HL-60 (cell line): ENCODE measurements at regions not wholly inside any gene's neighbourhood (a gene's known extent, or its start where the extent isn't known, plus 50 kb on each side); places are given as distances from the start of the nearest gene placed in this dataset.

Source experiments
- DNase-seq, 2 experiments: peaks; one replicate each; pipeline ENCODE4 v3.0.0-alpha.2; 2010 to 2020; ENCODE audit warnings: low read depth in 1 of 2, low spot score in 1 of 2
- H3K27ac ChIP-seq: fragments of 250-450 bp; sonication (Bioruptor Pico); replicated peaks from 2 replicates; pipeline ENCODE4 v1.5.1; 2020; ENCODE audit warnings: mild to moderate bottlenecking, moderate library complexity
- H3K27me3 ChIP-seq: fragments of 250-450 bp; sonication (Bioruptor Pico); 2 replicates; pipeline ENCODE4 v1.5.1; 2021; ENCODE audit warnings: mild to moderate bottlenecking, moderate library complexity; ENCODE audit not compliant: insufficient read depth, poor library complexity, severe bottlenecking
- H3K4me3 ChIP-seq: replicated peaks from 2 replicates; pipeline ENCODE4 v1.5.1; 2011; ENCODE audit warnings: mild to moderate bottlenecking, control low read depth, low read length; ENCODE audit not compliant: insufficient read depth
- GABPA ChIP-seq: IDR thresholded peaks from 2 replicates; pipeline ENCODE4 v1.6.1; 2012; ENCODE audit warnings: low read depth
- POLR2AphosphoS5 ChIP-seq: IDR thresholded peaks from 2 replicates; pipeline ENCODE4 v1.6.1; 2012; ENCODE audit warnings: low read depth
- SPI1 ChIP-seq: IDR thresholded peaks from 2 replicates; pipeline ENCODE4 v1.6.1; 2012; ENCODE audit warnings: low read depth, mild to moderate bottlenecking, borderline replicate concordance
- TF ChIP-seq, protein P1 (sequence below): IDR thresholded peaks from 2 replicates; pipeline ENCODE4 v1.6.1; 2012; ENCODE audit warnings: low read depth; ENCODE audit not compliant: insufficient replicate concordance
- TF ChIP-seq, protein P2 (sequence below): IDR thresholded peaks from one replicate; pipeline ENCODE4 v1.5.1; 2011; ENCODE audit warnings: low read length, control low read depth, inconsistent platforms; ENCODE audit not compliant: insufficient read depth

DNA sequence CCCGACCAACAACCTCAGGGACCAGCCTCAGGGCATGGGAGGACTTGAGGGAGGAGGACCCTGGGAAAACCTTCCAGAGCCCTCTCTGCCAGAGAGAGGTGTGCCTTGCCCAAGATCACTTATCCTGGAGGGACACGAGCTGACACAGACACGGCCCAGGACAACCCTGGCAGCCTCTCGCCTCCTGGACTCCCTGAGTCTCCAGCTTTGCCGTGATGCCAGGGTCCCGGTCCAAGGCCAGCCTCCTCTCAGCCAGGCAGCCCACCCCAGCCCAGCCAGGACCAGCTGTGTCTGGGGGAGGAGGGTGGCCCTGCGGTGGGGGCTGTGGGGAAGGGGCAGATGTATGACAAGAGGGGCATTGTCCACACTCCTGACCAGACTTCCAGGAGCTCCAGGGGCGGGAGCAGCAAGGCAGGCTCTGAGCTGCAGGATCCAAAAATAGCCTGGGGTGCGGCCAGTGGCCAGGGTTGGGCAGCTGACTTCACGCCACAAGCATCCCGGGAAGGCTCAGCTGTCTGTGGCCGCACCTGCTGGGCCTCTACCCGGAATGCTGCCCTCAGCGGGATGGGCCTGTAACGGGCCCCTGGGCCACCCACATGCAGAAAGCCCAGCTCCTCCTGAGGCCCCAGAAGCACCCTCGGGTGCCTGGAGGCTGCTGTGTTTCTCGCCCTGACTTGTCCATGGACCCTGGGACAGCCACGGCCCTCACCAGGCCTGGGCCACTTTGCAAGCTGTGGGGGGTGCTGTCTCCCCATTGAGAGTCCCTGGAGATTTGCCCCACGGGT is 65.5 kb upstream of the GPC1 start:
- Histone ChIP-seq H3K27me3 (no peaks in the 10 kb centered on the region), H3K27ac (no peak overlapping the region)

DNA sequence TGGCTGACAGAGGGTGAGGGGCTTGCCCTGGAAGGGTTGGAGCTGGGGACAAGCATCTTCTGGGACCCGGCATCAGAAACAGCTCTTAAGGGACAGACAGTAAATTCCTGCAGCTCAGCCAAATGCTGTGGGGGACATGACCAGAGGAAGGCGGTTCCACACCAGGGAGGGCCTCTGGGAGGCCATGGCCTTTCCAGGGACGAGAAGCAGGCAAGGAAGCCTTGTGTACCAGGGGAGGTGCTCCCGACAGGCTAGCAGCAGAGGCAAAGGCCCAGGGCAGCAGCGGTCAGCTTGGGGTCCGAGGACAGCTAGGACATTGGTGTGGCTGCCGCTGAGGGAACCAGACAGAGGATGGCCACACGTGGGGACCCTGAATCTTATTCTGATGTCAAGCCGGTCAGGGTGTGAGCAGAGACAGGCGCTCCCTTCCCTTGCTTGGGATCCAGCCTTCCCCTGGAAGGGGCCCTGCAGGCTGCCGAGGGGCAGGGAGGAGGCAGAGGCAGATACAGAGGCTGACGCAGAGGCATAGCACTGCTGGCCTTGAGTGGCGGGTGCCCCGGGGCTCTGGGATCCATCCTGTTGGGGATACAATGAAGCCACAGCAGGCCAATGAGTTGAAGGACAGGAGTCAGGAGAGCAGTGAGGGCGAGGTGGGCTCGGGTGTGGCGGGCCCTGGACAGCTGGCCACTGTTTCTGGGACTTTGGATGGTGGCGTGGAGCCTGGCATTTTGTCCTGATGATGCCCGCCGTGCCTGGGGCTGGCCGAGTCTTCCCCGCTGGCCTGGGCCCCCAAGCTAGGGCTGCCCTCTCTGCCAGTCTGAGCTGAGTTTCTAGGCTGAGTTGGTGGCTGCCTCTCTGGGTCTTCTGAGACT is 64.1 kb upstream of the GPC1 start:
- DNase-seq = no peak
- no peak for TF ChIP-seq POLR2AphosphoS5
- no peak for TF ChIP-seq GABPA
- no peak for TF ChIP-seq SPI1
- H3K27ac ChIP-seq = no peak overlapping the region
- no peaks in the 10 kb centered on the region for H3K27me3 ChIP-seq
- H3K4me3 ChIP-seq = no peak overlapping the region

More for the DNA sequence above, 65.5 kb upstream of the GPC1 start:
- TF ChIP-seq, protein P1, sequence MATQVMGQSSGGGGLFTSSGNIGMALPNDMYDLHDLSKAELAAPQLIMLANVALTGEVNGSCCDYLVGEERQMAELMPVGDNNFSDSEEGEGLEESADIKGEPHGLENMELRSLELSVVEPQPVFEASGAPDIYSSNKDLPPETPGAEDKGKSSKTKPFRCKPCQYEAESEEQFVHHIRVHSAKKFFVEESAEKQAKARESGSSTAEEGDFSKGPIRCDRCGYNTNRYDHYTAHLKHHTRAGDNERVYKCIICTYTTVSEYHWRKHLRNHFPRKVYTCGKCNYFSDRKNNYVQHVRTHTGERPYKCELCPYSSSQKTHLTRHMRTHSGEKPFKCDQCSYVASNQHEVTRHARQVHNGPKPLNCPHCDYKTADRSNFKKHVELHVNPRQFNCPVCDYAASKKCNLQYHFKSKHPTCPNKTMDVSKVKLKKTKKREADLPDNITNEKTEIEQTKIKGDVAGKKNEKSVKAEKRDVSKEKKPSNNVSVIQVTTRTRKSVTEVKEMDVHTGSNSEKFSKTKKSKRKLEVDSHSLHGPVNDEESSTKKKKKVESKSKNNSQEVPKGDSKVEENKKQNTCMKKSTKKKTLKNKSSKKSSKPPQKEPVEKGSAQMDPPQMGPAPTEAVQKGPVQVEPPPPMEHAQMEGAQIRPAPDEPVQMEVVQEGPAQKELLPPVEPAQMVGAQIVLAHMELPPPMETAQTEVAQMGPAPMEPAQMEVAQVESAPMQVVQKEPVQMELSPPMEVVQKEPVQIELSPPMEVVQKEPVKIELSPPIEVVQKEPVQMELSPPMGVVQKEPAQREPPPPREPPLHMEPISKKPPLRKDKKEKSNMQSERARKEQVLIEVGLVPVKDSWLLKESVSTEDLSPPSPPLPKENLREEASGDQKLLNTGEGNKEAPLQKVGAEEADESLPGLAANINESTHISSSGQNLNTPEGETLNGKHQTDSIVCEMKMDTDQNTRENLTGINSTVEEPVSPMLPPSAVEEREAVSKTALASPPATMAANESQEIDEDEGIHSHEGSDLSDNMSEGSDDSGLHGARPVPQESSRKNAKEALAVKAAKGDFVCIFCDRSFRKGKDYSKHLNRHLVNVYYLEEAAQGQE = no peak
- TF ChIP-seq POLR2AphosphoS5 (no peak), SPI1 (no peak)
- no peak for DNase-seq
- H3K4me3 ChIP-seq = no peak overlapping the region

DNA sequence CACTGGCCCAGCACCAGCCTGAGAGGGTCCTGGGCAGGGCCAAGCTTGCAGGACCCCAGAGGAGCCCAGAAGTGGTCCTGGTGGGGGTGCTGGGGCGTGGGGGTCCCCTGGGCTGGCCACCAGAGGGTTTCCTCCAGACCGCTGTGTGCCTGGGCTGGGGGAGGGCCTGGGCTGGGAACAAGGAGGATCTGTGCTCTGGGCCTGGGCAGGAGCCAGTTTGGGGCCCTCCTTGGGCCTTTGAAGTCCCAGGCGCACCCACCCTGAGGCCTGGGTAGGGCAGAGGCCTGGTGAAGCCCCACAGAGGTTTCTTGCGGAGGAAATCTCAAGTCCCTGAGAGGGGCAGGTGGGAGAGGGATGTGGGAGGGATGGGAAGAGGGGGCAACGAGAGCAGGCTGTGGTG is 63.4 kb upstream of the GPC1 start:
- Histone ChIP-seq H3K4me3 (no peak overlapping the region), H3K27ac (no peak overlapping the region), H3K27me3 (no peaks in the 10 kb centered on the region)
- TF ChIP-seq POLR2AphosphoS5 (no peak), SPI1 (no peak), GABPA (no peak)
- TF ChIP-seq, protein P2, sequence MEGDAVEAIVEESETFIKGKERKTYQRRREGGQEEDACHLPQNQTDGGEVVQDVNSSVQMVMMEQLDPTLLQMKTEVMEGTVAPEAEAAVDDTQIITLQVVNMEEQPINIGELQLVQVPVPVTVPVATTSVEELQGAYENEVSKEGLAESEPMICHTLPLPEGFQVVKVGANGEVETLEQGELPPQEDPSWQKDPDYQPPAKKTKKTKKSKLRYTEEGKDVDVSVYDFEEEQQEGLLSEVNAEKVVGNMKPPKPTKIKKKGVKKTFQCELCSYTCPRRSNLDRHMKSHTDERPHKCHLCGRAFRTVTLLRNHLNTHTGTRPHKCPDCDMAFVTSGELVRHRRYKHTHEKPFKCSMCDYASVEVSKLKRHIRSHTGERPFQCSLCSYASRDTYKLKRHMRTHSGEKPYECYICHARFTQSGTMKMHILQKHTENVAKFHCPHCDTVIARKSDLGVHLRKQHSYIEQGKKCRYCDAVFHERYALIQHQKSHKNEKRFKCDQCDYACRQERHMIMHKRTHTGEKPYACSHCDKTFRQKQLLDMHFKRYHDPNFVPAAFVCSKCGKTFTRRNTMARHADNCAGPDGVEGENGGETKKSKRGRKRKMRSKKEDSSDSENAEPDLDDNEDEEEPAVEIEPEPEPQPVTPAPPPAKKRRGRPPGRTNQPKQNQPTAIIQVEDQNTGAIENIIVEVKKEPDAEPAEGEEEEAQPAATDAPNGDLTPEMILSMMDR = no peak
- TF ChIP-seq, protein P1 = no peak
- no peak for DNase-seq

DNA sequence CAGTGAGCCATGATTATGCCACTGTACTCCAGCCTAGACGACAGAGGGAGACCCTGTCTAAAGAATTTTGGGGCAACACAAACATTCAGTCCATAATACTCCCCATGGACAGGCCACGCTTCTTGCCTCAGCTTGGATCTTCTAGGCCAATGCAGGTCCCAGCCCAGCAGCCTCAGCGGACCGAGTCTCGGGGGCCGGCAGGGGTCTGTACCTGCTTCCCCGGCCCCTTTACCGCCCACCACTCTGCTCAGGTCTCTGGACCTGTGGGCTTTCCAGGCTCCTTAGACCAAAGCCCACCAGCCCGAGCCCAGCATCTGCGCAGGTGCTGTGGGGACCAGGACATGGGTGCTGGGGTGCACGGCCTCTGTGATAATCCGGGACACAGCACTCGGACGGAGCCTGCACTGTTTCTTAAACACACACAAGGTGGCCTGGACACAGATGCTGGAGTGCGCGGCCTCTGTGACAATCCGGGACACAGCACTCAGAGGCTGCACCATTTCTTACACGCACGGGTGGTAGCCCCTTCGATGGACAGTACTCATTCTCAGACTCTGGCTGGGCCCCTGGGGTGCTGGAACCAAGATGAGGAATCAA is 62.1 kb upstream of the GPC1 start:
- TF ChIP-seq SPI1 (no peak), GABPA (no peak), POLR2AphosphoS5 (no peak)
- TF ChIP-seq, protein P2 = no peak
- TF ChIP-seq, protein P1 = no peak
- DNase-seq = no peak
- Histone ChIP-seq H3K27me3 (no peaks in the 10 kb centered on the region), H3K27ac (no peak overlapping the region), H3K4me3 (no peak overlapping the region)
